ENCODE measurements at regions not wholly inside any gene's neighbourhood (a gene's known extent, or its start where the extent isn't known, plus 50 kb on each side); places are given as distances from the start of the nearest gene placed in this dataset.

DNA sequence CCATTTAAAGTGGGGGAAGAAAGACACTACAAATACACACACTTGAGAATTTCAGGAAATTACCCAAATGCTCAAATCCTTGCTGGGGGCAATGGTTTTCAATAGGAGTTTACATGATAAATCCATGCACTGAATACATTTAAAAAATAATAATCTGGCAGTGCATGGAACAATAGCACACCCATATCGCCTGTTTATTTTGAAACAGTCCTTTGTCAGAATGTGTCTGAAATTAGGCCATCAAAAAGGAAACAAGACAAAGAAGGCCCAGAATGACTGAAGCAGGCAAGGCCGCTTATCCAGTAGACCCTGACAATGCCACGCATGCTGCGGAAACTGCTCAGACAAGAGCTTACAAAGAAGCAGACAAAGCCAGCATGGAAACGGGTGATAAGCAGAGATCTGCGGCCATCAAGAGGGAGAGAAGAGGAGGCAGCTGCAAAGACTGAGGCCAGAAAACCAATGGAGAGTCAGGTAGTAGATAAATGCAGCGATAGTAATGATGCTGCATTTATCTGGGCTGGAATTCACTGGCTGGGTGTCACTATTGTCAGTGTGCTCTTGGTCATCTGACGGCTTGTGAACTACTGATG lies 211.9 kb upstream of the CNR1 start:
- no peak for DNase-seq

DNA sequence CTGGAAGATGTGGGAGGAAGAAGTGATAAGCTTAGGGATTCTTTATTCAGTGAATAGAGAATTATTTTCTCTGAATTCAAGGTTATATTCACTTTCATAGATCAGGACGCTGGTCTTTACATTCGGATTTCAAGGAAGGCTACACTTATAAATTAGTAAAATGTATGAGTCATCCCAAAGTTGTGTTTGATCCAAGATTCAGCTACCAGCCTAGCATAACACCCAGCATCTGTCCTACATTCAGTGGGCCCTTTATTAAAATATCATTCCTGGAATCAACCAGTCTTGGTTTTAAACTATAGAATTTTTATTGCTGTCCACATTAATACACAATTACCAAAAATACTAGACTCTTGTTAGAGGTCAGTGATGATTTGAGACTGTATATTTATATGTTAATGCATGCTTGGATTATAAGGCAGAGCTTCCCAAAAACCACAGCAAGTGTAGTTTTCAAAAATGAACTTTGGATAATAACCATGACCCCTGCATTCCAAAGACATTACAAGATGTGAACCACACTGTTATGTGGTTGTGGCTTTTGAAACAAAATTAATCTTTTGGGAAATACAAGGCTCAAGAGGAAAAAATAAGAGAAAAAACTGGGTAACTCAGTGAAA lies 210.7 kb upstream of the CNR1 start:
- no peak for DNase-seq

DNA sequence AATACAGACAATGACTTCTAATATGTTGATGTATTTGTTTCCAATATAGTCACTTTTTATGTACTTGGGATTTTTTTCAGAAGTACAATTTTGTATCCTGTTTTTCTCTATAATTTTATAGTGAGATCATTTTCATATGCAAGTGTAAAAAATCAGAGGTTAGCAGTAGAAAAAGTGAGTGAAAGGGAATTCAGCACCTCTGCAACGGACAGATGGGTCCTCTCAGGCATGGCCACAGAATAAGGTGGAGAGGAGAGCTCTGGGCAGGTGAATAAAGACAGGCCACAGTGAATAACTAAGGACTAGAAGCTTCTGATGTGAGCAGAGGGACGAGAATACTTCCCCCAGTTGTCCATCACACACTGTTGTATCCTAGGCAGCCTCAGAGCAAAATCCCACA lies 210.1 kb upstream of the CNR1 start:
- no peak for DNase-seq

DNA sequence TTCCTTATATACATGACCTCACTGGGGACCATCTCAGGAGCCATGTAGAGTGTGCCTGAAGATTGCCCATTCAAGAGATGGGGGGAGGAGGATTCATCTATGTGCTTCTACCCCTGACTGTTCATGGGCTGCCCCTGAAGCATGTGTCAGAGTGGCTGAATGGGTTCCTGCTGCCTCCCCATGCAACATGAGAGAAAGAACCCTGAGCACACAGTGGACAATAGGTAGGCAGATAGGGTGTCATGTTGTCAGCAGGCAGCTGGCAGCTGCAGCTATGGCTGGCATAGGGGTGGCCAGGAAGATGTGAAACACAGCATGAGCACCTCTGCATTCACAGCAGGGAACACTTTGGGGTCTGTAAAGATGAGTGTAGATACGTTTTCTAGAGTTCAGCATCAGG lies 208.4 kb upstream of the CNR1 start:
- no peak for DNase-seq

DNA sequence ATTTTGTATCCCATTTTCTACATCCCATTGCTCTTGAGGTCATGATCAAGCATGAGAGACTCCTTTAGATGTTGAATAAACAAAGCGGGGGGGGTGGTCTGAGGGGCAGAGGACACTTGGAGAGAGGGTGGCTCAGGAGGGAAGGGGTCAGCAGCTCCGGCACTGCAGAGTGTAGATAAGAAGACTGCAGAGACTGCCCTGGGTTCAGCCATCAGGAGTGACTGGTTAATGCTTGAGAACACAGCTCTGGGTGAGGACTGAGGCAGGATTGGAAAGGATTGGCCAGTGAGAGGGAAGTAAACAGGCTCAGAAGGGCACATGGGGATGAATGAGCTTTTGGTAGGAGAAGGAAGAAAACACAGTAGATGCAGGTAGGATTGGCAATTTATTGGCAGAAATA lies 205.3 kb upstream of the CNR1 start:
- no peak for DNase-seq

DNA sequence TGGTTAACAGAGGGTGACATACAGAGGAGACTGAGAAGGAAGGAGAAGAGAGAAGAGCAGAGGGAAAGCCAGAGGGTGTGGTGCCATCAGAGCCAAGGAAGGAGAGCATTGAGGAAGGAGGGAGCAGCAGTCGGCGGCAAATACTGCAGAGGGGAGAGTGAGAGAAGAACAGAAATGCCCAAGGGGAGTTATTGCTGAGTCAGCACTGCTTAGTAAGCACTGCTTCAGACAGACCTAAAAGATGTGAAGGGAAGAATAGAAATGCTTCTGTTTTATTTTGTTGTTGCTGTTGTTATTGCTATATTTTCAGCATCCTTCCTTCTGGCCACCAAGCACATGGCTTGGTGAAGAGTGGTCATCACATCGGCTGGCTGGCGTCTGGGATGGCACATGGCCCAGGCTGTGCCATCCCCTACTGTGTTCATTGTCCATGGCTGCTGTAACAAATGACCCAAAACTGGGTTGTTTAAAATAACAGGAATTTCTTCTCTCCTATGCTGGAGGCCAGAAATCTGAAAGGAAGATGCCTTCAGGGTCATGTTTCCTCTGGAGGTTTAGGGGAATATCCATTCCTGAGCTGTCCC lies 204.1 kb upstream of the CNR1 start:
- no peak for DNase-seq

DNA sequence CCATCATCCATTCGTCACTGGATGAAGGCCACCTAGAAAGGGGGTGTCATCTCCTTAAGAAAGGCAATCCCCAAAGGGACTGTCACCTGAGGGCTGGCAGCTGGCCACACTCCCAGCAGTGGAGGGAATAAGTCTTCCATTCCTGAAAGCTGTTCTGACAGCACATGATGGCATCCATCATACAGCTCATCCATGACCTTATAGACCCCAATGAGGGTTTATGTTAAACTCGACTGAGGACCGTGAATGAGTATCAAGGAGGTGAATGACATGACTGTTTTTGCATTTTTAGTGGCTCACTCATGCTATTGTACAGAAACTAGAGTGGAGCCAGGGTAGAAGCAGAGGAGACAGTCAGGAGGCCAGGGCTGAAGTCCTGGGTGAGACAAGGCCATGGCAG lies 203.1 kb upstream of the CNR1 start:
- DNase-seq: no peak

DNA sequence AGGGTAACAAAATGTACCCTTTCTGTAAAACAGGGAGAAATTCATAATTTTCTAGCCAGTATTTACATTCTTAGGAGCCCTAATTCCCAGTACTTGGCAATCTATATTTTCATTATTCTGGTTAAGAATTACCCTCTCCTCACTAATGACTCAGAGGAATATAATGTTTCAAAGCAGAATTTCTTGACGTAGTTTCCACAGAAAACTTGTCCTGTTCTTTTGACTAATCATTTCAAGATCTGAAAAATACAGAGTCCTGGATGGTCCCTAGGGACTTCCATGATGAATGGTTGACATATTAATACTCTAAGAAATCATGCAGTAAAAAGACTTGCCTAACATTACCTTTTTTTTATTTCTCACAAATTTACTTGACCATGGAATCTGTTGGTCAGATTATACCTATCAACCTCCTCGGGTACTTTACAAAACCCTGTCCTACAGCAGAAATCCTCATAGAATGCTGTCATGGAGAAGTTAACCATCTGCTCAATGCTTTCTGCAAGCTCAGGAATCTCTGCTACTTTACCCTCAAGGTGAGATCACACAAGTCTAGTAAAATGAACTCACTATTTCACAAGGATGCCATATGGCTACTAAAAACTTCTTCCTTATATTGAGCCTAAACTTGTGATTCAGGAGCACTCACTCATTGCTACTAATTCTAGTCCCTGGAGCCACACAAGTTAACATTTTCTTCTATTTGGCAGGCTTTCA lies 202.1 kb upstream of the CNR1 start:
- DNase-seq: no peak

DNA sequence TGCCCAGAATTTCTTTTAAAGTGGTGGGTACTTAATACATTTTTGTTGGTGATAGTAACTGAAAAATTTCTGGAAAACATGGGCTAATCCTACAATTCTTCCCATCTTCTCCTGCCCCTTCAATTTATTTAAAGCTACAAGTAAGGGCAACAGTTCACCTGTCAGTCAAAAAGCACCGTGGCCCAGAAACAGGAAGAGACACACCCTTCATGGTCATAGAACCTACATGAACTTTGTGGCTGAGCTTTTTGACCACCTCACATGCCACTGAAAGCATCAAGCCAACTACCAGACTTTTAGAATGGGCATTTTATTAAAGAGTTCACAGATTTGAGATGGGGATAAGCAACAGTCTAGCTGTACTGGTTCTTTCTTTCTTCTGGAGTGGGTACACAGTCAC lies 201.1 kb upstream of the CNR1 start:
- DNase-seq: no peak

DNA sequence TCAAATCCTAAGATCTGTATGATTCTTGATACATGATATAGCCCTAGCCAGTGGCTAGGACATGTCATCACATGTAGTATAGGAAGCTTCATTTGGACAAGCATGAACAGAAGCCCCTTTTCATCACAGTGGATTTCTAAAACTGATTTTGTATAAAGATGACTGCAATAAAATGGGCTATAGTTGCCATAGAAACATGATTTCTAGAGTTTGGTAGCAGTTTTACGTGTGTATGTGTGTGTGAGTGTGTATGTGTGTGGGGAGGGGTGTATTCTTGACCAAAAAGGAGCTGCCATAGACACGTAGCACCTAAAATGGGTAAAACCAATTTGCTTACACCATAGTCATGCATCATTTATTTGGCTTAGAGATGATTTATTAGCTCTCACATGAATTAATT lies 200.5 kb upstream of the CNR1 start:
- no peak for DNase-seq

DNA sequence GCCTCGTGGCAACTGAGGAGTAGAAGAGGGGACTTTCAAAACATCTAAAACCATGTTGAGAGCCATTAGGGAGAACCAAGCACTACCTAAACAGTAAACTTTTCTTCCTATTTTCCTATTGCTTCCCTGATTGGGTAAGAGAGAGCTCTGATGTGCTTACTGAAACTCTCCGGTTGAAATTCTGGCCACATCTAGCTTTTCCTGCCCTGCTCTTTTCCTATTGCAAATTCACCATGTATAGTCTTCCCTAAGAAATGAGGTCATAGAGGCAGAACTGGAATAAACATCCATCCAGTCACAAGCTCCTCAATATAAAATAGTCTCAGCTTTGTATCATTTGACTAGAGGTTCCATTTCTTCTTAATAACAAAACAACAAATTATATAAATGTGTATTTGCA lies 199.5 kb upstream of the CNR1 start:
- no peak for DNase-seq

DNA sequence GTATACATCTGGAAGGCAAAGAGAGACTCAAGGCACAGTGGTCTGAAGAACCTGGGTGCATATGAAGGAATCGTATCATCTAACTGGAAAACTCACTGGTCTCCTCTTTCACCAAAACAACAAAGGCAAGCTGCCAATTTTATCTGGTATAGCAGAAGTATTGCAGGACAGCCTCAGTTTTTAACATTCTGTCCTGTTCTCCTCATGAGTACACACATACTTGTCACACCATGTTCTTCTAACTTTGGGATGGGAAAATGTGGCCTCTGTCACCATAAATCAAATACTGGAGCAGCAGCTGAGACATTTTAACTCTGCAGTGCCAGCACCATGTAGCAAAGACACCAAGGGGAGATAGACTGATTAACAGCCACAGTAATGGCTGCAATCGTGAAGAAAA lies 199.1 kb upstream of the CNR1 start:
- DNase-seq: no peak

DNA sequence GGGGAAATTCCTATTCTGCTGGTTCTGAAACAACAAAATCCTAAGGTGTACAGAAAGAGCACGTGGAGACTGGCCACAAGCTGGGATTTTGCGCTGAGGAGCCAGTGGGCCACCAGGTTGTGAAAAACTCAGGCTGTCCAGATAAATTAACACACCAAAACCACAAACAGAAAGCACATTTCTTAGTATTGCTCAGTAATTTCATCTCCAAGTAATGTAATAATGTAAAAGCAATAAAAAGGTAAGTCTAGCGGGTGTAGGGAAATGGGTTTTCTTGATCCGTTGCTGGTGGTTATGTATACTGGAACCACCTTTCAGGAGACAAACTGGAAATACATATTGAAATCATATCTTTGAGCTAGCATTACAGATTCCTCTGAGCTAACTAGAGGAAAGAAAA lies 195.6 kb upstream of the CNR1 start:
- no peak for DNase-seq

DNA sequence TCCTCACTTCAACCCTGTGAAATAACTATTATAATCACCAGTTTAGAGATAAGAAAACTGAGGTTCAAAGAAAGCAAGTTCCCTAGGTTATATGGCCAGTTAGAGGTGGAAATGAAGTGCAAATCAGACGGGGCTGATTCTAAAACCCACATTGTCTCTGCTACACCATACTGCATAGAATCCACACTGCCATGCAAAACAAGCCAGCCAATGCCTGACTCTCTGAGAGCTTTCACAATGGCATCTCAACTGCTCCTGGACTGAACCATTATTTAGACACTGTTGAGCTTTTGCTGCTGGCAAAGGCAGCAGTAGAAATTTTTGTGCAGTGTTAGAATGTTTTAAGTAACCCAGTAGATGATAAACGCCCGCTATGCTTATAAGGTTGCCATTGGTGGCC lies 195.2 kb upstream of the CNR1 start:
- DNase-seq: no peak

DNA sequence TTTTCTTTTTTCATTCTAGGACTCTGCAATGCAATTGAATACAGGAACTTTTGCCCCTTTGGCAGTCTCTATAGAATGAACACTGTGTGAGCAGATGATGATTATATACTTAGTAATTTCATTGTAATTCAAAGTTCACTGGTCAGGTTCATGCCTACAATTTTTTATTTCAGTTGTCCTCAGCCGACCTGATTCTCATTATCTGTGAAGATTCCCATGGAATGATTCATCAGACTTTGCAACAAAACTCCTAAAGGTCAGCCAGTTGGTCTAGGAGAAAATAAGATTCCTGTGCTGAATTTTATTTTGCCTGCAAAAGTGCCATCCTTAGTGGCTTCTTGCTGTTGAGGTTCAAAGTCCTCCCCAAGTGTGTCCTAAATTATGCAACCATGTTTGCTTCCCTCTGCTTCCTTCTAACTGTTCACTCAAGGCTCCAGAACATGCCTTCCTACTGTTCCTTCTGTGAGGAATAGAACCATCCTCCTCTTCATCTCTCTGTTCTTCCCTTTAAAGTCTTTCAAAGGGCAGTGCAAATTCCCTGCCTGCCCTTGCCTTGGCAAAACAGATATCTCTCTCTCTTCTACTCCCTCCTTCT lies 194.2 kb upstream of the CNR1 start:
- no peak for DNase-seq

DNA sequence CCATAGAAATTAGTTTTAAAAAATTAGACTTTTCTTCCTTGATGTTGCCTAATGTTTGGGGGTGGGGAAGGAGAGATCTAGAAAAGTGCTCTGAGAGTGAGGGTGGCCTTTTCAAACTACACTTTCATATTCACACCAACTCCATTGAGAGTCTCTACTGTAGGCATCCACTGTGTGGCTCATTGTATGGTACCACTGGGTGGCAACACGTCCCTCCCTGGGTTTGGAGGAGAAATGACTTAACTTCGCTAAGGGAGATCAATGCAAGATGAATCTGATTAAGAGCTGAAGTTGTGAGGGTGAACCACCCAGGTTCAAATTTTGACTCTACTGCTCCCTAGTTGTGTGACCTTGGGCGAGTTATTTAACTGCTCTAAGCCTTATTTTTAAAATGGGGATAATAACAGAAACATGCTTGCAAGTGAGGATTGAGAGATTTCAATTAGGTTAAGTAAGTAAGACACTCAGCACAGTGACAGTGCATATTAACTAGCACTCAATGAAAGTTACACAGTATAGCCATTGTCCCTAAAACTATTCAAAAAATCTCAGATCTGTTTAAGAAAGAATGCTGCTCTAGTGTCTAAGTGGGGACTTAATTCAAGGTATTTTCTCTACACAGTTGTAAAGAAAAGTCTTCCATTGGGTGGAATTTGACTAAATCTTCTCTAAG lies 193.5 kb upstream of the CNR1 start:
- DNase-seq: no peak

DNA sequence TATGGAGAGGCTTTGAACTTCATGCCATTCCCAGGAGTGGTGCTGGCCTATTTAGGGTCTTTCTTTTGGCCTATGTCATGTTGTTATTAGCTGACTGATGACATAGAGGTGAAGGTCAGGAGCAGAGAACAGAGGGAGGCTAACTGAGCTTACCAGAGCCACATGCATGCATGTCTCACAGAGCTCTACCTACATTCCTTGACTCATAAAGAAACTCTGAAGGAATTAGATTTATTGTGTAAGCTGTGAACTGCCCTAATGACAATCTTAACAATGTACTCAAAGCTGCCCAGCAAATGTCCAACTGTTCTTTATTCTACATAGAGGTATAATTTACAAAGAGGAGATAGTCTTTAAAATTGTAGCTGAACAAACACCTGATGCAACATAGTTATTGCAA lies 192.7 kb upstream of the CNR1 start:
- DNase-seq: no peak

DNA sequence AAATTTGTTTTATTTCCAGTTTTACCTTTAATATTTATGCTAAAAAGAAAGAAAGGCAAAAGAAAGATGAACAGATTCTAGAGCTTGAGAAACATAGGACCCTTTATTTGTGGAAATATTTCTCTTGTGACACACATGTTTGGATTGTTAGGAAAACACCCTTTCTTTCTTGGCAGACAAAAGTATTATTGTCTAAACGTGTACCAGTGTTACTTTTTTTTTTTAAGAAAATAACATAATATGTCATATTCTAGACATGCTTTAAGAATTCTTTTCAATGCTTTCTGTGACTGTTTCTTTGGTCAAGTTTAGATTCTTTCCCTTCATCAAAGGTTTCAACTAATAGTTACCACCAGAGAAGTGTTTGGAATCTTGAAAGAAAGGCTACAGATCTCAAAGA lies 183.4 kb upstream of the CNR1 start:
- DNase-seq: no peak

DNA sequence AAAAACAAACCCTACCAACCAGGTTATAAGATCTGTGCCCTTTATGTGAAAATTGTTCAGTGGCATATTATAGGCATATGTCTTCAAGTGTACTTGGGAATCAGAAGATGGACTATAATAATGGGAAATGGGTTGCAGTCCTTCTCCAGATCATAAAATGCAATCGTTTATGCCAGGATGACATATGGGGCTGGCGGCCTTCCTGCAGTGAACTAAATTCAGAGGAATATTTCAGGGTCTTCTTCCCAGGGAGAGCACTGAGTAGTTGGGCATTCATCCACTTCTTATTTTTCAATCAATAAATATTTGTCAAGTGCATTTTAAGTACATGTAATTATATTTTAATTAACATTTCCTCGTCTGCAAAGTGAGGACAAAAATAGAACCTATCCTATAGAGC lies 176.2 kb upstream of the CNR1 start:
- no peak for DNase-seq

DNA sequence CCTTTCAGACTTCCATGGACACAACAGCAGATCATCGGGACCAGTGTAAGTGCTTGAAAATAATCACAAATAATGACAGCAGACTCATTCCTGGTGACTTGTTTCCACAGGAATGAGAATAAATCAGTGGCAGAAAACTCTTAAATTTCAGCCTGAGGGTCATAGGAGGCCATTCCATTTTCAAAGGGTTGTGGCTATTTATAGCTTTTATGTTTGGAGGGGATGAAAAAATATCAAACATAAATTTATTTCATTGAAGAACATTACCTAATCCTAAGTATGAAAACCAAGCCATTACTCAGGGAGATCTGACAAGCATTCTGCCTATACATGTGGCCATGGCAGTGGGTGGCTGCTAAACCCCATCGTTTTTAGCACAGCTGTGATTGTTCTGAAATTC lies 173.6 kb upstream of the CNR1 start:
- DNase-seq: no peak

DNA sequence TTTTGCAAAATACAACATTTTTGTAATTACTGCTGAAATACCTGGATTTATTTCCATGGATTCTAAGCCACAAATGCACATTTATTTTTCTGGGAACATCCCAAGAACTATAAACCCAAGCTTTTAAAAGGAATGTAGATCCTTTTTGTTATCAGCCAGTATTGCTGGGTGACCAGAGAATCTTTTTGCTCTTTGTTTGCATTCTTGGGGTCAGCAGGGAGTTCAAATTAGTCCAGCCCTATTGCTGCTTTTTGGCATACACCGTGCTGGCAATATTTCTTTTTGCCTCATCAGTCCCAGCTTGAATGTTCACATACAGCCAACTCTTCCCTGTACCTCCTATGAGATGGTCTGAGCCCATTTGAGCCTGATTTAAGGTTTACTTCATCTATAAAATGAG lies 155.2 kb upstream of the CNR1 start:
- DNase-seq: no peak

DNA sequence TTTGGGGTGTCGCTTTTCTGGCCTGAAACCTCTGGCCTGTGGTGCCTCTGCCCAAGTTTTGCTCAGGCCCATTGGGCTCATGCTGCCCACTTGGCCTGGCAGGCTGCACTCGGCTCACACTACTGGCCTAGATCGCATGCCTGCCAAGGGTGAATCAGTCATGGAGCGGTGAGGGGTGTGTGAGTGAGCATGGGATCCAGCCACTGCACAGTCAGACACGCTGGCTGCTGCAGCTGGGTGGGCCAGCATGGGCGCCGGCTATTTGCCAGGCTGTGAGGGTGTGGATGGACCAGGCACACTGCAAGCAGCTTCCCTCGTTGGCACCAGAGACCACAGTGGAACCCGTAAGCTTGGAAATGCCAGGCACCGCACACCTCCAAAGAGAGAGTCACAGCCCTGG lies 145.4 kb upstream of the CNR1 start:
- no peak for DNase-seq

DNA sequence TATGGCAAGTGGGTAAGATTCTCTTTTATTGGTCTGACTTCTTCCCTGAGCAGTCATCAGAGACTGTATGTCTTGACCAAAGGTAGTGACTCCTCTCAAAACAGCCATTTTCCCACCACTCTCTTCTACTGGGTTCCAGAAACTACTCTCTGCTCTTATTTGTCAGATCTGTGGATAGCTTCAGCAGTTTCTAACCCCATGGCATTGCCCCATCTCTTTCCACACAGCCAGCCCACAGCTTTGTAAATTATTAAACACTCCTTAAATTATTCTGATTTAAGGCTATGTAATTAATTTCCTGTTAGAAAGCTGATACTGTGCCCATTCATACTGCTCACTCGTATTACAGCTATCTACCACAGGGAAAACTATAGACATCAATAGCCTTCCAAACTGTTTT lies 138.4 kb upstream of the CNR1 start:
- DNase-seq: no peak
